ENCODE measurements at regions not wholly inside any gene's neighbourhood (a gene's known extent, or its start where the extent isn't known, plus 50 kb on each side); places are given as distances from the start of the nearest gene placed in this dataset.

- Histone ChIP-seq H3K9me2 (replicated peaks; ENCODE audit: low read length) (no peaks in the 10 kb centered on the region), H3K4me2 (ENCODE audit: low read length) (no peak overlapping the region), H3F3A (ENCODE audit: low read length, unreplicated experiment) (no peaks in the 10 kb centered on the region), H3K9ac (ENCODE audit: low read length) (no peak overlapping the region), H3K4me3 (ENCODE audit: low read length) (no peak overlapping the region), H3K4me1 (ENCODE audit: insufficient read depth, low read length) (peaks cover 21% of the 10 kb centered on the region), H4K20me1 (ENCODE audit: low read length) (no peaks in the 10 kb centered on the region), H2AFZ (ENCODE audit: low read length) (no peak overlapping the region), H3K27ac (ENCODE audit: low read length) (no peak overlapping the region), H3K79me2 (ENCODE audit: low read length) (no peaks in the 10 kb centered on the region), H3K9me3 (ENCODE audit: low read length) (no peaks in the 10 kb centered on the region), H3K27me3 (ENCODE audit: low read length) (no peaks in the 10 kb centered on the region), H3K36me3 (ENCODE audit: low read depth, low read length) (no peaks in the 10 kb centered on the region)
- TF ChIP-seq CTCF (conservative IDR thresholded peaks at IDR 0.05; ENCODE audit: low read depth, low read length): no peak
- TF ChIP-seq EZH2phosphoT487 (IDR thresholded peaks at IDR 0.05; ENCODE audit: borderline replicate concordance, low read length): no peak
- no peak for TF ChIP-seq EZH2 (IDR thresholded peaks at IDR 0.05; ENCODE audit: low read length, unreplicated experiment)
- DNase-seq (no peak), ATAC-seq (no peak)
- BruUV-seq (replicated peaks): no TSS peak
- intact Hi-C loops (cut with micrococcal nuclease): no loop called here
- ChIA-PET POLR2A (ENCODE audit: unreplicated experiment) (no interaction called here), CTCF (no interaction called here)
These were observed 536.6 kb downstream of the HTR7 start for GRCh38 chr10:90321132-90321816.

- H3K9me3 ChIP-seq (ENCODE audit: low read length): no peaks in the 10 kb centered on the region
- H3K36me3 ChIP-seq (ENCODE audit: low read depth, low read length): no peaks in the 10 kb centered on the region
- H3K27ac ChIP-seq (ENCODE audit: low read length): no peak overlapping the region
- no peak overlapping the region for H3K9ac ChIP-seq (ENCODE audit: low read length)
- H3K4me2 ChIP-seq (ENCODE audit: low read length): no peak overlapping the region
- intact Hi-C loops (cut with micrococcal nuclease): no loop called here
- no TSS peak for BruUV-seq (replicated peaks)
- H3K9me2 ChIP-seq (replicated peaks; ENCODE audit: low read length): no peaks in the 10 kb centered on the region
- H3F3A ChIP-seq (ENCODE audit: low read length, unreplicated experiment): no peaks in the 10 kb centered on the region
- H3K79me2 ChIP-seq (ENCODE audit: low read length): no peaks in the 10 kb centered on the region
- 0 out of 2 replicates have a peak, but pooled peaks cover 9% of the 10 kb centered on the region for H3K4me1 ChIP-seq (ENCODE audit: insufficient read depth, low read length)
- no peak overlapping the region for H2AFZ ChIP-seq (ENCODE audit: low read length)
- H4K20me1 ChIP-seq (ENCODE audit: low read length): no peaks in the 10 kb centered on the region
- ATAC-seq (peak; percentile 49; the same call in 1 of the 2 replicates), DNase-seq (peak; percentile 32)
- CTCF ChIA-PET: no interaction called here
- no peaks in the 10 kb centered on the region for H3K27me3 ChIP-seq (ENCODE audit: low read length)
- POLR2A ChIA-PET (ENCODE audit: unreplicated experiment): no interaction called here
- TF ChIP-seq EZH2phosphoT487 (IDR thresholded peaks at IDR 0.05; ENCODE audit: borderline replicate concordance, low read length) (no peak), EZH2 (IDR thresholded peaks at IDR 0.05; ENCODE audit: low read length, unreplicated experiment) (no peak), CTCF (conservative IDR thresholded peaks at IDR 0.05; ENCODE audit: low read depth, low read length) (no peak)
- H3K4me3 ChIP-seq (ENCODE audit: low read length): no peak overlapping the region
These were observed 531.2 kb downstream of the HTR7 start for GRCh38 chr10:90326498-90327267.

GRCh38 chr10:90327611-90328010, 530.2 kb downstream of the HTR7 start:
- Histone ChIP-seq H3K27me3 (ENCODE audit: low read length) (no peaks in the 10 kb centered on the region), H3K9ac (ENCODE audit: low read length) (no peak overlapping the region), H3K27ac (ENCODE audit: low read length) (no peak overlapping the region), H3K9me3 (ENCODE audit: low read length) (no peaks in the 10 kb centered on the region), H3K36me3 (ENCODE audit: low read depth, low read length) (no peaks in the 10 kb centered on the region), H3K4me1 (ENCODE audit: insufficient read depth, low read length) (0 out of 2 replicates have a peak, but pooled peaks cover 9% of the 10 kb centered on the region), H3K4me3 (ENCODE audit: low read length) (no peak overlapping the region), H3K79me2 (ENCODE audit: low read length) (no peaks in the 10 kb centered on the region), H4K20me1 (ENCODE audit: low read length) (no peaks in the 10 kb centered on the region), H2AFZ (ENCODE audit: low read length) (no peak overlapping the region), H3K4me2 (ENCODE audit: low read length) (no peak overlapping the region), H3K9me2 (replicated peaks; ENCODE audit: low read length) (no peaks in the 10 kb centered on the region), H3F3A (ENCODE audit: low read length, unreplicated experiment) (no peaks in the 10 kb centered on the region)
- POLR2A ChIA-PET (ENCODE audit: unreplicated experiment): no interaction called here
- intact Hi-C loops (cut with micrococcal nuclease): no loop called here
- no peak for ATAC-seq
- CTCF ChIA-PET: no interaction called here
- no TSS peak for BruUV-seq (replicated peaks)
- no peak for DNase-seq
- TF ChIP-seq CTCF (conservative IDR thresholded peaks at IDR 0.05; ENCODE audit: low read depth, low read length) (no peak), EZH2 (IDR thresholded peaks at IDR 0.05; ENCODE audit: low read length, unreplicated experiment) (no peak), EZH2phosphoT487 (IDR thresholded peaks at IDR 0.05; ENCODE audit: borderline replicate concordance, low read length) (no peak)
